Left lung (tissue), 4 donors: ENCODE measurements at regions not wholly inside any gene's neighbourhood (a gene's known extent, or its start where the extent isn't known, plus 50 kb on each side); places are given as distances from the start of the nearest gene placed in this dataset.

Source experiments
- ATAC-seq: fragments of 200-7000 bp; cut with Tn5 transposase; one replicate; pipeline ENCODE4 v1.9.1; 2020; ENCODE audit warnings: moderate library complexity
- DNase-seq, 4 donors: peaks; one replicate each; pipeline ENCODE4 v3.0.0-alpha.2; 2013 to 2020
- H3K27ac ChIP-seq, 2 donors: fragments of 200-600 bp; sonication (generic) in 1 of 2; one replicate each; pipeline versions ENCODE4 v1.5.0 to v1.8.0; 2020 to 2021
- H3K27me3 ChIP-seq, 2 donors: fragments of 200-600 bp; sonication (generic) in 1 of 2; one replicate each; pipeline versions ENCODE4 v1.5.0 to v1.8.0; 2020 to 2021
- H3K36me3 ChIP-seq, 2 donors: fragments of 200-600 bp; sonication (generic) in 1 of 2; one replicate each; pipeline versions ENCODE4 v1.5.0 to v1.8.0; 2020 to 2021
- H3K4me1 ChIP-seq, 2 donors: fragments of 200-600 bp; one replicate each; pipeline ENCODE4 v1.8.0; 2021
- H3K4me3 ChIP-seq, 2 donors: fragments of 200-600 bp; sonication (generic) in 1 of 2; one replicate each; pipeline versions ENCODE4 v1.5.0 to v1.8.0; 2020 to 2021; ENCODE audit warnings: mild to moderate bottlenecking in 1 of 2
- H3K9me3 ChIP-seq, 2 donors: fragments of 200-600 bp; sonication (generic) in 1 of 2; one replicate each; pipeline versions ENCODE4 v1.5.0 to v1.8.0; 2020 to 2021
- intact Hi-C, 2 donors: fragments of 100-400 bp; cut with DNase I; formaldehyde crosslinking; loops; one replicate each; pipeline versions ENCODE4 v1.11.2 to v1.14.2; 2022
- TF ChIP-seq, protein P1 (sequence below), 2 donors: fragments of 200-600 bp; sonication (generic) in 1 of 2; IDR thresholded peaks; one replicate each; pipeline versions ENCODE4 v1.5.0 to v1.8.0; 2021; ENCODE audit warnings: antibody characterized with exemption in 2 of 2
- donor health status: DM: no; HTN: yes; CAD: no.
- donor health status: DM: no; HTN: no; CAD: no.

DNA sequence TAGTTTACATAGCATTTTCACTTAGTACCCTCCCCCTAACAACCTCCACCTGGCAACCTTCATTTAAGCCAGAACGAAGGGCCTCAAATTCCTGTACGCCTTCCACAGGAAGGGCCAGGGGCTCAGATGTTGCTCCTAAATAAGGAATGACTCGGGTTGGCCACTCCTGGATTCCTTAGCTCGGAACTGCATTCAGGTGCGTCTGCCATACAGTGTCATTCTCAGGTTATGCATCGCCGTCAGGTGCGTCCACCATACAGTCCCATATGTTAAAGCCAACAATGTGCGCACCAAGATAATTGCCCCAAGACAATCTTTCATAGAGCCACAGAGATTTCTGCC lies 53.5 kb upstream of the USP3 start:
- TF ChIP-seq, protein P1, sequence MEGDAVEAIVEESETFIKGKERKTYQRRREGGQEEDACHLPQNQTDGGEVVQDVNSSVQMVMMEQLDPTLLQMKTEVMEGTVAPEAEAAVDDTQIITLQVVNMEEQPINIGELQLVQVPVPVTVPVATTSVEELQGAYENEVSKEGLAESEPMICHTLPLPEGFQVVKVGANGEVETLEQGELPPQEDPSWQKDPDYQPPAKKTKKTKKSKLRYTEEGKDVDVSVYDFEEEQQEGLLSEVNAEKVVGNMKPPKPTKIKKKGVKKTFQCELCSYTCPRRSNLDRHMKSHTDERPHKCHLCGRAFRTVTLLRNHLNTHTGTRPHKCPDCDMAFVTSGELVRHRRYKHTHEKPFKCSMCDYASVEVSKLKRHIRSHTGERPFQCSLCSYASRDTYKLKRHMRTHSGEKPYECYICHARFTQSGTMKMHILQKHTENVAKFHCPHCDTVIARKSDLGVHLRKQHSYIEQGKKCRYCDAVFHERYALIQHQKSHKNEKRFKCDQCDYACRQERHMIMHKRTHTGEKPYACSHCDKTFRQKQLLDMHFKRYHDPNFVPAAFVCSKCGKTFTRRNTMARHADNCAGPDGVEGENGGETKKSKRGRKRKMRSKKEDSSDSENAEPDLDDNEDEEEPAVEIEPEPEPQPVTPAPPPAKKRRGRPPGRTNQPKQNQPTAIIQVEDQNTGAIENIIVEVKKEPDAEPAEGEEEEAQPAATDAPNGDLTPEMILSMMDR (IDR thresholded peaks at IDR 0.05): no peak
- intact Hi-C loops: no loop called here
- Histone ChIP-seq H3K27me3 (no peaks in the 10 kb centered on the region), H3K4me3 (no peak overlapping the region), H3K27ac (no peak overlapping the region), H3K36me3 (no peaks in the 10 kb centered on the region), H3K4me1 (peaks cover 0 to 39% of the 10 kb centered on the region in 2 donors), H3K9me3 (no peaks in the 10 kb centered on the region)
- DNase-seq (no peak), ATAC-seq (no peak)

DNA sequence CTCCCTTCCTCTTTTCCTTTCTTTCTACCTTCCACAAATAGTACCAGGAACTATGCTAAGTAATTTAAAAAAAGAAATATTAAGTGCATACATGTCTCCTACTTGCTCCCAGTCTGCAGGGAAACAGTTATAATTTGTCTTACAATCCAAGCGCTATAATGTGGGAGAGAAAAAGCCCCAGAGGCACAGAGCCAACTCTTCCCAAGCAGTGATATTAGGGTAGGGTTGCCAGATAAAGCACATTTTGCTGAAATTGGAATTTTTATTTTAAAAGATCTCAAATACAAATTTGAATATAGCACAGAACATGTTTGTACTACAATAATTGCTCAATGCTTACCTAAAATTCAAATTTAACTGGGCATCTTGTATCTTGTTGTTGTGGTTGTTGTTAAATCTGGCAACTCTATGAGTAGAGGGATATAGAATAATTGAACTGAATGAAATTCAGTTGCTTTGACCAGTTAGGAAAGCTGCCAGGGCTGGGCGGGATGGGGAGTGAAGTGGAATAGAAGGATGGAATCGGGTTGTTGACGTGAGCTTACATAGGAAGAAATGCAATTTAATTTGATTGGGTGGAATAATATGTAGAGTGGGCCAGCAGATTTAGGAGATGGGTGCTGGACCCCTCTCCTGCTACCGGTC lies 52.6 kb upstream of the USP3 start:
- Histone ChIP-seq H3K27me3 (no peaks in the 10 kb centered on the region), H3K27ac (no peak overlapping the region), H3K9me3 (no peaks in the 10 kb centered on the region), H3K36me3 (no peaks in the 10 kb centered on the region), H3K4me3 (no peak overlapping the region), H3K4me1 (peaks cover 0 to 45% of the 10 kb centered on the region in 2 donors)
- TF ChIP-seq, protein P1 (IDR thresholded peaks at IDR 0.05): no peak
- DNase-seq: no peak
- intact Hi-C loops: no loop called here
- ATAC-seq: no peak

DNA sequence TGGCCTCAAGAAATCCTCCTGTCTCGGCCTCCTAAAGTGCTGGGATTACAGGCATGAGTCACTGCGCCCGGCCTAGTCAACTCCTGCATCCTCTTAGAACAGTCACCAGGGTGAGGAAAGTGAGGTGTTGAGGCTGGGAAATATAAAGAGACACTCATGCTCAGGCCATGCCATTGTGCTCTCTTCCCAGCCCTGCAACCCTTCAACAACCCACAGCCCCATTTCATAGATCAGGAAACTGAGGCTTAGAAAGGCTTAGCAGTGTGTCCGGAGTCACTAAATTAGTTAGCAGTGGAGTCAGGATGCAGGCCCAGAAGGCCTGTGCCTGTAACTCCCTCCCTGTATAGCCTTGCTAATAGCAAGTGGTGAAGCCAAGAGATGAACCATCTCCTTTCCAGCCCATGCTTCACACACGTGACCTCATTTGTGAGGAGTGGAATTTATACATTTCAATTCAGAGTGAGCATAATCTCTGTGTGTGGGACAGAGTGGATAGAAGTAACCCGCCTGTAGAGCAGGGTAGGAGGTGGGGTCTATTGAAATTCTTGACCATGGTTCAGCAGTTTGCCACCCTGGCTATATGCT lies 51.7 kb upstream of the USP3 start:
- no peak for DNase-seq
- Histone ChIP-seq H3K4me3 (no peak overlapping the region), H3K27me3 (no peaks in the 10 kb centered on the region), H3K4me1 (peaks cover 0 to 38% of the 10 kb centered on the region in 2 donors), H3K9me3 (no peaks in the 10 kb centered on the region), H3K36me3 (no peaks in the 10 kb centered on the region), H3K27ac (no peak overlapping the region)
- no peak for ATAC-seq
- intact Hi-C loops: no loop called here
- TF ChIP-seq, protein P1 (IDR thresholded peaks at IDR 0.05): no peak

DNA sequence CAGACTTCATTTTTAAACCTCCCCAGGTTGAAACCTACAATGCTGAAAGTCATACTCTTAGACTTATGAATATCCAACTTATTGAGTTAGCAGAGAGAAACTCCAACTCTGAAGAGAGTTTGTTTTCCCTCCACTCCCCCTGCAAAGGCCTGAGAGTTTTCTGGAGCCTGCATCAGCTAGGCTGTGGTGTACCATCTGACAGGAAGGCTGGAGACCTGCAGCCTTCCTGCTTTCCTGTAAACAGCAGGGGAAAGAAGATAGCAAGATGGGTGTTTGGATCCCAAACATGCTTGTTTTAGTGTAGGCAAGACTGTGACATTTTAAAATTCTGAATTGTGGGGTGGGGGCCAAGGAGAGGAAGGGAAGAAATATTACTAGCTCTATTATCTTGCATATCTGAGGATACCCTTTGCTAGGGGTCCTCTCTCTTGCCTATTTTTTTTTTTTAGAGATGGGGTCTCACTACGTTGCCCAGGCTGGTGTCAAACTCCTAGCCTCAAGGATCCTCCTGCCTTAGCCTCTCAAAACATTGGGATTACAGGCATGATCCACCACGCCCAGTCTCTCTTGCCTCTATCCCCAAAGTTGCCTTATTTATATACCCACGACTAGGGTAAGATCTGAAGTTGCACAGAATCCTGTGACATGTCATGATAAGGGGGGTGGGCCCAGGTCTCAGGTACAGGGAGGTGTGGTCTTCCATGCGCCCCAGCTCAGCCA lies 51.0 kb upstream of the USP3 start:
- Histone ChIP-seq H3K27ac (no peak overlapping the region), H3K27me3 (no peaks in the 10 kb centered on the region), H3K4me1 (peaks cover 0 to 31% of the 10 kb centered on the region in 2 donors), H3K36me3 (no peaks in the 10 kb centered on the region), H3K9me3 (no peaks in the 10 kb centered on the region), H3K4me3 (no peak overlapping the region)
- intact Hi-C loops: no loop called here
- no peak for DNase-seq
- ATAC-seq: no peak
- TF ChIP-seq, protein P1 (IDR thresholded peaks at IDR 0.05): no peak

DNA sequence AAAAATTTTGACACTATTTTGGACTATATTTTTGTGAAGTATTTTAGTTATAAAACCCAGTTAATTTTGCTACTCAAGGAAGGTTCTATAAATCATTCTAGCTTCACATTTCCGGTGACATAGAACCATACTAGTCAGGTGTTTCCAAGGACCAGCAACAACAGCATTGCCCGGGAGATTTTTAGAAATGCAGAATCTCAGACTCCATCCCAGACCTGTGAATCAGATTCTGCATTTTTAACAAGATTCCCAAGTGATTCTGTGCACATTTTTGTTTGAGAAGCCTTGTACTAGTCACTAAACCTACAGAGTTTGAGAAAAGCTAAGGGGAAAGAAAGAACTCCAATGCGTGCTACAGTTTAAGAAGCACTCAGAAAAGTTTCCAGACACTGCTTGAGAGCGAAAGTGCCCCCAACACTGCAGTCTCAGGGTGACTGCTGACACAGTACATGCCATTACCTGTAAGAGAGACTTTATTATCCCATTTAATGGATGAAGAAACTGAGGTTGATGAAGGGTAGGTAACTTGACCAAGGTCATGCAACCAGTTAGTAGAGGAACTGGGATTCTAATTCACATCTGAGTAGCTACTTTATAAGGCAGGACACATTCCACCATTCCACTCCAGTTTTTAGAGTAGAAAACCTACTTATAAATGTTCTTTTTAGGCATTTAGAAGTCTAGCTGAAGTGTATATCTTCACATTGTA lies 49.7 kb upstream of the USP3 start:
- H3K4me1 ChIP-seq: peaks cover 0 to 22% of the 10 kb centered on the region in 2 donors
- H3K4me3 ChIP-seq: no peak overlapping the region
- H3K27me3 ChIP-seq: no peaks in the 10 kb centered on the region
- no peak for ATAC-seq
- no peak overlapping the region for H3K27ac ChIP-seq
- H3K9me3 ChIP-seq: no peaks in the 10 kb centered on the region
- no peaks in the 10 kb centered on the region for H3K36me3 ChIP-seq
- TF ChIP-seq, protein P1 (IDR thresholded peaks at IDR 0.05): no peak
- DNase-seq: no peak
- intact Hi-C loops: no loop called here
